GM12892 (cell line): ENCODE measurements at regions not wholly inside any gene's neighbourhood (a gene's known extent, or its start where the extent isn't known, plus 50 kb on each side); places are given as distances from the start of the nearest gene placed in this dataset.

Source experiments
- POLR2A ChIP-seq: IDR thresholded peaks from 2 replicates; pipeline ENCODE4 v1.6.1; 2011; ENCODE audit warnings: low read depth, low read length, control low read depth
- POLR2AphosphoS5 ChIP-seq: IDR thresholded peaks from 2 replicates; pipeline ENCODE4 v1.6.1; 2011; ENCODE audit warnings: low read depth, low read length, control low read depth
- TAF1 ChIP-seq: IDR thresholded peaks from 2 replicates; pipeline ENCODE4 v1.6.1; 2011; ENCODE audit warnings: low read depth, mild to moderate bottlenecking, control low read depth, low read length, borderline replicate concordance

- TF ChIP-seq POLR2AphosphoS5 (no peak), POLR2A (no peak), TAF1 (no peak)
Measured at GRCh38 chr2:41955316-41956043, 92.3 kb upstream of the PKDCC start.
